ENCODE measurements at regions not wholly inside any gene's neighbourhood (a gene's known extent, or its start where the extent isn't known, plus 50 kb on each side); places are given as distances from the start of the nearest gene placed in this dataset.

GRCh38 chr7:45402480-45403218, 171.5 kb upstream of the ADCY1 start:
- TF ChIP-seq, protein P1, sequence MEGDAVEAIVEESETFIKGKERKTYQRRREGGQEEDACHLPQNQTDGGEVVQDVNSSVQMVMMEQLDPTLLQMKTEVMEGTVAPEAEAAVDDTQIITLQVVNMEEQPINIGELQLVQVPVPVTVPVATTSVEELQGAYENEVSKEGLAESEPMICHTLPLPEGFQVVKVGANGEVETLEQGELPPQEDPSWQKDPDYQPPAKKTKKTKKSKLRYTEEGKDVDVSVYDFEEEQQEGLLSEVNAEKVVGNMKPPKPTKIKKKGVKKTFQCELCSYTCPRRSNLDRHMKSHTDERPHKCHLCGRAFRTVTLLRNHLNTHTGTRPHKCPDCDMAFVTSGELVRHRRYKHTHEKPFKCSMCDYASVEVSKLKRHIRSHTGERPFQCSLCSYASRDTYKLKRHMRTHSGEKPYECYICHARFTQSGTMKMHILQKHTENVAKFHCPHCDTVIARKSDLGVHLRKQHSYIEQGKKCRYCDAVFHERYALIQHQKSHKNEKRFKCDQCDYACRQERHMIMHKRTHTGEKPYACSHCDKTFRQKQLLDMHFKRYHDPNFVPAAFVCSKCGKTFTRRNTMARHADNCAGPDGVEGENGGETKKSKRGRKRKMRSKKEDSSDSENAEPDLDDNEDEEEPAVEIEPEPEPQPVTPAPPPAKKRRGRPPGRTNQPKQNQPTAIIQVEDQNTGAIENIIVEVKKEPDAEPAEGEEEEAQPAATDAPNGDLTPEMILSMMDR (IDR thresholded peaks at IDR 0.05; ENCODE audit: unreplicated experiment in 3 of 3): no peak
- Mint-ChIP-seq H3K4me1 (no peaks in the 10 kb centered on the region), H3K36me3 (ENCODE audit: low read depth) (no peaks in the 10 kb centered on the region), H3K27ac (no peak overlapping the region), H3K9me3 (peaks cover 4% of the 10 kb centered on the region), H3K4me3 (no peak overlapping the region), H3K27me3 (ENCODE audit: low read depth) (peaks cover 3% of the 10 kb centered on the region)

GRCh38 chr7:45404622-45405021, 169.5 kb upstream of the ADCY1 start:
- H3K36me3 Mint-ChIP-seq (ENCODE audit: low read depth): no peaks in the 10 kb centered on the region
- H3K27me3 Mint-ChIP-seq (ENCODE audit: low read depth): peaks cover 3% of the 10 kb centered on the region
- H3K27ac Mint-ChIP-seq: no peak overlapping the region
- TF ChIP-seq, protein P1 (IDR thresholded peaks at IDR 0.05; ENCODE audit: unreplicated experiment in 3 of 3): no peak
- no peaks in the 10 kb centered on the region for H3K4me1 Mint-ChIP-seq
- no peak overlapping the region for H3K4me3 Mint-ChIP-seq
- peaks cover 4% of the 10 kb centered on the region for H3K9me3 Mint-ChIP-seq

GRCh38 chr7:45407730-45408408, 166.3 kb upstream of the ADCY1 start:
- TF ChIP-seq, protein P1 (IDR thresholded peaks at IDR 0.05; ENCODE audit: unreplicated experiment in 3 of 3): no peak
- Mint-ChIP-seq H3K9me3 (peaks cover 8% of the 10 kb centered on the region), H3K27me3 (ENCODE audit: low read depth) (no peaks in the 10 kb centered on the region), H3K4me1 (no peaks in the 10 kb centered on the region), H3K27ac (no peak overlapping the region), H3K36me3 (ENCODE audit: low read depth) (no peaks in the 10 kb centered on the region), H3K4me3 (no peak overlapping the region)

DNA sequence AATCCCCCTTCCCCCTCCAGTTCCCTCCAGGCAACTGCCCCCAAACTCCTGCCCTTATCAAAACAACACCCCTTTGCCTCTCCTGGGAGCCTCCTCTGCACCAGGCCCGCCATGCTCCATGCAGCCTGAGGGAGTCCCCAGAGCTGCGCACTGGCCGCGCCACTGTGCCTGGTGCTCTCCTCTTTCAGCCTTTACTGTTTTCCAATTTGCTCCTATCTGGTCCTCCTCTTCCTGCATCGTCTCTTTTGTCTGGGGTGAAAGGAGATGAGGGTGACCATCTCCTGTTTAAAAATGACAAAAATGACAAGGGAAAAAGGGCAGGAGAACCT, 165.8 kb upstream of the ADCY1 start:
- no peaks in the 10 kb centered on the region for H3K36me3 Mint-ChIP-seq (ENCODE audit: low read depth)
- no peaks in the 10 kb centered on the region for H3K4me1 Mint-ChIP-seq
- H3K9me3 Mint-ChIP-seq: peaks cover 8% of the 10 kb centered on the region
- TF ChIP-seq, protein P1 (IDR thresholded peaks at IDR 0.05; ENCODE audit: unreplicated experiment in 3 of 3): no peak
- H3K27ac Mint-ChIP-seq: no peak overlapping the region
- no peak overlapping the region for H3K4me3 Mint-ChIP-seq
- no peaks in the 10 kb centered on the region for H3K27me3 Mint-ChIP-seq (ENCODE audit: low read depth)

DNA sequence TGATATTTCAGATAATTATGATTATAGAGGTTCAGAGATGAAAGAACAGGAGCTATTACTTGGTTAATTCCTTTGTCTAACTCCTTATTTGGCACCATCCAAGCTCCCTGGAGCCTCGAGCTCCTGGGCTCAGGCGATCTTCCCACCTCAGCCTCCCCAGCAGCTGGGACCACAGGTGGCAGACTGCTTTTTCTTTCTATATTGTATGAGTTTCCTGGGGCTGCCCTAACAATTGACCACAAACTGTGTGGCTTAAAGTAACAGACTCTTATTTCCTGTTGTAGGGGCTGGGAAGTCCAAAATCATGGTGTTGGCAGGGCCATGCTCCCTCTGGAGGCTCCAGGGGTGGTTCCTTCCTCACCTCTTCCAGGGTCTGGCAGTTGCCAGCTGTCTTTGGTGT, 163.3 kb upstream of the ADCY1 start:
- H3K4me1 Mint-ChIP-seq: no peaks in the 10 kb centered on the region
- TF ChIP-seq, protein P1 (IDR thresholded peaks at IDR 0.05; ENCODE audit: unreplicated experiment in 3 of 3): no peak
- H3K36me3 Mint-ChIP-seq (ENCODE audit: low read depth): no peaks in the 10 kb centered on the region
- H3K27me3 Mint-ChIP-seq (ENCODE audit: low read depth): no peaks in the 10 kb centered on the region
- H3K4me3 Mint-ChIP-seq: no peak overlapping the region
- no peak overlapping the region for H3K27ac Mint-ChIP-seq
- H3K9me3 Mint-ChIP-seq: peaks cover 3% of the 10 kb centered on the region

DNA sequence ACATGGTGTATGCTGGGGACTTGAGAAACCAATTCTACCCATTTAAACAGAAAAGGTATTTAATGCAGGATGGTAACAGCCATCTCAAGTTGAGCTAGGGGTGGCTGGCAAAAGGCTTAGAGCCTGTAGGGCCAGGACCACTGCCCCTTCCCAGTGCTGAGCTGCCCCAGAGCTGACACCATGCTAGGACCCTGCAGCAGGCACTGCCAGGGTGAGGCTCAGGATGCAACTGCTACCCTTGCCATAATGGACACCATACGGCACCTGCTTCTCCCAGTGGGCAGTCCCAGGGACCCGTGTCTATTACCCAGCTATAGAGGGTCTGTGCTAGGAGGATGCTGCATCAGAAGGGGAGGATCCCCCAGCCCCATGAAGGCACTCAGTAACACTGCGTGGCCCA, 160.7 kb upstream of the ADCY1 start:
- Mint-ChIP-seq H3K36me3 (ENCODE audit: low read depth) (no peaks in the 10 kb centered on the region), H3K4me3 (no peak overlapping the region), H3K4me1 (no peaks in the 10 kb centered on the region), H3K9me3 (peaks cover 3% of the 10 kb centered on the region), H3K27me3 (ENCODE audit: low read depth) (no peaks in the 10 kb centered on the region), H3K27ac (no peak overlapping the region)
- TF ChIP-seq, protein P1 (IDR thresholded peaks at IDR 0.05; ENCODE audit: unreplicated experiment in 3 of 3): no peak

Data from nephron (organoid).